MM.1S (cell line): ENCODE measurements at regions not wholly inside any gene's neighbourhood (a gene's known extent, or its start where the extent isn't known, plus 50 kb on each side); places are given as distances from the start of the nearest gene placed in this dataset.

Experiments
- CTCF ChIP-seq: fragments of 300-600 bp; sonication (generic); IDR thresholded peaks from 2 replicates; pipeline ENCODE4 v1.5.1; 2016; ENCODE audit warnings: antibody characterized with exemption, low read length, mixed read lengths
- EZH2 ChIP-seq: fragments of 300-600 bp; sonication (generic); optimal IDR thresholded peaks from 2 replicates; pipeline ENCODE3; 2017; ENCODE audit warnings: low read depth, mild to moderate bottlenecking, antibody characterized with exemption, low read length, mixed read lengths
- EZH2phosphoT487 ChIP-seq: fragments of 300-600 bp; sonication (generic); IDR thresholded peaks from 2 replicates; pipeline ENCODE4 v1.6.1; 2018; ENCODE audit warnings: antibody characterized with exemption, low read length

GRCh38 chr16:72222503-72222902, 50.5 kb upstream of the PMFBP1 start:
- TF ChIP-seq CTCF, result no peak
- TF ChIP-seq EZH2, result no peak
- TF ChIP-seq EZH2phosphoT487, result no peak
